ENCODE measurements at regions not wholly inside any gene's neighbourhood (a gene's known extent, or its start where the extent isn't known, plus 50 kb on each side); places are given as distances from the start of the nearest gene placed in this dataset.

- Histone ChIP-seq H3K27ac (ENCODE audit: low read depth in 1 of 2, low read length in 2 of 2) (no peak overlapping the region), H3K27me3 (ENCODE audit: control insufficient read depth in 4 of 4, insufficient read depth in 4 of 4, low read length in 3 of 4) (no peaks in the 10 kb centered on the region), H3K4me3 (ENCODE audit: low read depth in 1 of 3, low read length in 3 of 3) (no peak overlapping the region), H3K36me3 (ENCODE audit: control insufficient read depth in 4 of 4, insufficient read depth in 3 of 4, low read depth in 1 of 4, low read length in 3 of 4) (no peaks in the 10 kb centered on the region), H3K9ac (ENCODE audit: low read depth in 1 of 2, low read length in 2 of 2) (no peak overlapping the region), H3K9me3 (ENCODE audit: control insufficient read depth in 4 of 4, low read length in 3 of 4) (no peaks in the 10 kb centered on the region), H3K4me1 (ENCODE audit: control insufficient read depth in 4 of 4, insufficient read depth in 4 of 4, low read length in 3 of 4) (no peaks in the 10 kb centered on the region)
- 93% methylated on average over 1 of the region's 1 CpG for WGBS
- no peak for TF ChIP-seq TAF1 (conservative IDR thresholded peaks at IDR 0.05)
- no peak for DNase-seq (ENCODE audit: low spot score)
Measured at GRCh38 chr3:178181088-178181487, 355.1 kb upstream of the KCNMB2 start.

DNA sequence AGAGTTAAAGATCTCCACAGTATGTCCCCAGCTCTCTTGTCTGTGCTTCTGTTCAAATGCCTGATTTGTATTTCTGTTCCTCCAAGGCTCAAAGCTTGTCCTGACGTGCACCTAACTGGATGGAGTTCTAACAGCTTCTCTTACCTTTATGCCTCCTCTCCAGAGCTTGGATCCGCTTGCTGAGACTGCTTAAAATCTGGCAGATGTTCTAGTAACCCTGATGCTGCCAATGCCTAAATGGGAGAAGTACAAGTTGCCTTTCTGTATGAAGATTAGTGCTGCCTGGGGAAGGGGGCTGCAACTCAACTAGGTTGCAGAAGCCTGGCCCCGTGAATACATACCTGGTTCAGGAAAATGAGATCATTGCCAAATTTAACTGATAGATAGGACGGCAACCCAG, 354.5 kb upstream of the KCNMB2 start:
- H3K4me3 ChIP-seq (ENCODE audit: low read depth in 1 of 3, low read length in 3 of 3), result no peak overlapping the region
- 76% methylated on average over 4 of the region's 4 CpGs for WGBS
- H3K9ac ChIP-seq (ENCODE audit: low read depth in 1 of 2, low read length in 2 of 2), result no peak overlapping the region
- no peaks in the 10 kb centered on the region for H3K27me3 ChIP-seq (ENCODE audit: control insufficient read depth in 4 of 4, insufficient read depth in 4 of 4, low read length in 3 of 4)
- TF ChIP-seq TAF1 (conservative IDR thresholded peaks at IDR 0.05) (no peak), EGR1 (IDR thresholded peaks at IDR 0.05; ENCODE audit: low read depth in 2 of 2) (no peak), HNF4A (conservative IDR thresholded peaks at IDR 0.05) (no peak), ATF3 (IDR thresholded peaks at IDR 0.05) (no peak), GABPA (IDR thresholded peaks at IDR 0.05 in 1 of 2, conservative IDR thresholded peaks at IDR 0.05 in 1 of 2) (no peak), YY1 (IDR thresholded peaks at IDR 0.05) (no peak), RXRA (IDR thresholded peaks at IDR 0.05) (no peak)
- TF ChIP-seq, protein P1, sequence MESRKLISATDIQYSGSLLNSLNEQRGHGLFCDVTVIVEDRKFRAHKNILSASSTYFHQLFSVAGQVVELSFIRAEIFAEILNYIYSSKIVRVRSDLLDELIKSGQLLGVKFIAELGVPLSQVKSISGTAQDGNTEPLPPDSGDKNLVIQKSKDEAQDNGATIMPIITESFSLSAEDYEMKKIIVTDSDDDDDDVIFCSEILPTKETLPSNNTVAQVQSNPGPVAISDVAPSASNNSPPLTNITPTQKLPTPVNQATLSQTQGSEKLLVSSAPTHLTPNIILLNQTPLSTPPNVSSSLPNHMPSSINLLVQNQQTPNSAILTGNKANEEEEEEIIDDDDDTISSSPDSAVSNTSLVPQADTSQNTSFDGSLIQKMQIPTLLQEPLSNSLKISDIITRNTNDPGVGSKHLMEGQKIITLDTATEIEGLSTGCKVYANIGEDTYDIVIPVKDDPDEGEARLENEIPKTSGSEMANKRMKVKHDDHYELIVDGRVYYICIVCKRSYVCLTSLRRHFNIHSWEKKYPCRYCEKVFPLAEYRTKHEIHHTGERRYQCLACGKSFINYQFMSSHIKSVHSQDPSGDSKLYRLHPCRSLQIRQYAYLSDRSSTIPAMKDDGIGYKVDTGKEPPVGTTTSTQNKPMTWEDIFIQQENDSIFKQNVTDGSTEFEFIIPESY (IDR thresholded peaks at IDR 0.05), result no peak
- TF ChIP-seq, protein P2, sequence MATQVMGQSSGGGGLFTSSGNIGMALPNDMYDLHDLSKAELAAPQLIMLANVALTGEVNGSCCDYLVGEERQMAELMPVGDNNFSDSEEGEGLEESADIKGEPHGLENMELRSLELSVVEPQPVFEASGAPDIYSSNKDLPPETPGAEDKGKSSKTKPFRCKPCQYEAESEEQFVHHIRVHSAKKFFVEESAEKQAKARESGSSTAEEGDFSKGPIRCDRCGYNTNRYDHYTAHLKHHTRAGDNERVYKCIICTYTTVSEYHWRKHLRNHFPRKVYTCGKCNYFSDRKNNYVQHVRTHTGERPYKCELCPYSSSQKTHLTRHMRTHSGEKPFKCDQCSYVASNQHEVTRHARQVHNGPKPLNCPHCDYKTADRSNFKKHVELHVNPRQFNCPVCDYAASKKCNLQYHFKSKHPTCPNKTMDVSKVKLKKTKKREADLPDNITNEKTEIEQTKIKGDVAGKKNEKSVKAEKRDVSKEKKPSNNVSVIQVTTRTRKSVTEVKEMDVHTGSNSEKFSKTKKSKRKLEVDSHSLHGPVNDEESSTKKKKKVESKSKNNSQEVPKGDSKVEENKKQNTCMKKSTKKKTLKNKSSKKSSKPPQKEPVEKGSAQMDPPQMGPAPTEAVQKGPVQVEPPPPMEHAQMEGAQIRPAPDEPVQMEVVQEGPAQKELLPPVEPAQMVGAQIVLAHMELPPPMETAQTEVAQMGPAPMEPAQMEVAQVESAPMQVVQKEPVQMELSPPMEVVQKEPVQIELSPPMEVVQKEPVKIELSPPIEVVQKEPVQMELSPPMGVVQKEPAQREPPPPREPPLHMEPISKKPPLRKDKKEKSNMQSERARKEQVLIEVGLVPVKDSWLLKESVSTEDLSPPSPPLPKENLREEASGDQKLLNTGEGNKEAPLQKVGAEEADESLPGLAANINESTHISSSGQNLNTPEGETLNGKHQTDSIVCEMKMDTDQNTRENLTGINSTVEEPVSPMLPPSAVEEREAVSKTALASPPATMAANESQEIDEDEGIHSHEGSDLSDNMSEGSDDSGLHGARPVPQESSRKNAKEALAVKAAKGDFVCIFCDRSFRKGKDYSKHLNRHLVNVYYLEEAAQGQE (IDR thresholded peaks at IDR 0.05), result no peak
- DNase-seq (ENCODE audit: low spot score), result no peak
- no peaks in the 10 kb centered on the region for H3K4me1 ChIP-seq (ENCODE audit: control insufficient read depth in 4 of 4, insufficient read depth in 4 of 4, low read length in 3 of 4)
- H3K9me3 ChIP-seq (ENCODE audit: control insufficient read depth in 4 of 4, low read length in 3 of 4), result no peaks in the 10 kb centered on the region
- H3K27ac ChIP-seq (ENCODE audit: low read depth in 1 of 2, low read length in 2 of 2), result no peak overlapping the region
- H3K36me3 ChIP-seq (ENCODE audit: control insufficient read depth in 4 of 4, insufficient read depth in 3 of 4, low read depth in 1 of 4, low read length in 3 of 4), result no peaks in the 10 kb centered on the region

GRCh38 chr3:178182337-178182779, 353.9 kb upstream of the KCNMB2 start:
- H3K9me3 ChIP-seq (ENCODE audit: control insufficient read depth in 4 of 4, low read length in 3 of 4), result no peaks in the 10 kb centered on the region
- H3K4me1 ChIP-seq (ENCODE audit: control insufficient read depth in 4 of 4, insufficient read depth in 4 of 4, low read length in 3 of 4), result no peaks in the 10 kb centered on the region
- H3K27me3 ChIP-seq (ENCODE audit: control insufficient read depth in 4 of 4, insufficient read depth in 4 of 4, low read length in 3 of 4), result no peaks in the 10 kb centered on the region
- TF ChIP-seq RAD21 (IDR thresholded peaks at IDR 0.05) (no peak), TAF1 (conservative IDR thresholded peaks at IDR 0.05) (no peak), NR2F2 (IDR thresholded peaks at IDR 0.05) (no peak), GABPA (IDR thresholded peaks at IDR 0.05 in 1 of 2, conservative IDR thresholded peaks at IDR 0.05 in 1 of 2) (no peak)
- H3K4me3 ChIP-seq (ENCODE audit: low read depth in 1 of 3, low read length in 3 of 3), result no peak overlapping the region
- 76% methylated on average over 5 of the region's 5 CpGs for WGBS
- H3K9ac ChIP-seq (ENCODE audit: low read depth in 1 of 2, low read length in 2 of 2), result no peak overlapping the region
- no peaks in the 10 kb centered on the region for H3K36me3 ChIP-seq (ENCODE audit: control insufficient read depth in 4 of 4, insufficient read depth in 3 of 4, low read depth in 1 of 4, low read length in 3 of 4)
- DNase-seq (ENCODE audit: low spot score), result no peak
- H3K27ac ChIP-seq (ENCODE audit: low read depth in 1 of 2, low read length in 2 of 2), result no peak overlapping the region
